HepG2 (cell line): ENCODE measurements at regions not wholly inside any gene's neighbourhood (a gene's known extent, or its start where the extent isn't known, plus 50 kb on each side); places are given as distances from the start of the nearest gene placed in this dataset.

Experiments
- ARNT2 ChIP-seq: sonication (generic); formaldehyde crosslinking; IDR thresholded peaks from 2 replicates; pipeline ENCODE4 v1.8.0; 2022; ENCODE audit warnings: mild to moderate bottlenecking, low read depth, missing genetic modification reagents, moderate library complexity
- CBX1 ChIP-seq: IDR thresholded peaks from one replicate; pipeline ENCODE4 v1.6.1; 2016; ENCODE audit warnings: antibody characterized with exemption, low read depth
- CBX5 ChIP-seq: sonication (generic); formaldehyde crosslinking; IDR thresholded peaks from 2 replicates; pipeline ENCODE4 v1.4.0; 2020; ENCODE audit warnings: missing genetic modification reagents, borderline replicate concordance
- CTCF ChIP-seq: sonication (generic); formaldehyde crosslinking; IDR thresholded peaks from 2 replicates; pipeline ENCODE4 v1.5.0; 2020; ENCODE audit warnings: mild to moderate bottlenecking, missing genetic modification reagents, moderate library complexity
- HDAC2 ChIP-seq: sonication (generic); formaldehyde crosslinking; IDR thresholded peaks from 2 replicates; pipeline ENCODE4 v1.4.0; 2020; ENCODE audit warnings: missing genetic modification reagents
- NFAT5 ChIP-seq: sonication (generic); formaldehyde crosslinking; IDR thresholded peaks from 2 replicates; pipeline ENCODE4 v1.4.0; 2020; ENCODE audit warnings: missing genetic modification reagents
- ZMYM2 ChIP-seq: sonication (generic); formaldehyde crosslinking; IDR thresholded peaks from 2 replicates; pipeline ENCODE4 v1.8.0; 2022; ENCODE audit warnings: mild to moderate bottlenecking, missing genetic modification reagents
- ZNF280D ChIP-seq: sonication (generic); formaldehyde crosslinking; IDR thresholded peaks from 2 replicates; pipeline ENCODE4 v1.5.1; 2020; ENCODE audit warnings: mild to moderate bottlenecking, missing genetic modification reagents
- ZNF333 ChIP-seq: sonication (generic); formaldehyde crosslinking; IDR thresholded peaks from 2 replicates; pipeline ENCODE4 v1.4.0; 2020; ENCODE audit warnings: mild to moderate bottlenecking, missing genetic modification reagents, borderline replicate concordance

GRCh38 chr12:111304642-111305071 lies 64.2 kb downstream of the PHETA1 start (continued):
- no peak for TF ChIP-seq NFAT5 (CRISPR knock-in tag)
- TF ChIP-seq CBX5 (CRISPR knock-in tag), result peak; percentile 82; the same call in 1 of the 2 replicates
- peak; percentile 68 for TF ChIP-seq CBX1
- TF ChIP-seq ZMYM2 (CRISPR knock-in tag), result peak; percentile 51; the same call in 1 of the 2 replicates
- TF ChIP-seq CTCF (CRISPR knock-in tag), result peak; percentile 62
- no peak for TF ChIP-seq HDAC2
- no peak for TF ChIP-seq ZNF333 (CRISPR knock-in tag)
- peak; percentile 95 for TF ChIP-seq ZNF280D (CRISPR knock-in tag)
- no peak for TF ChIP-seq ARNT2
